Stimulated activated CD4-positive, alpha-beta T cell treated with anti-CD3 and anti-CD28 coated beads, Interleukin-1b, Interleukin-23, amount 100 ng/mL, for 4 hours (primary cell): ENCODE measurements at regions not wholly inside any gene's neighbourhood (a gene's known extent, or its start where the extent isn't known, plus 50 kb on each side); places are given as distances from the start of the nearest gene placed in this dataset.
"Not testable (repeated sequence)": the region's sequence is repeated elsewhere in the genome, so short reads cannot be mapped to it uniquely, and the experiment has no call there.

Experiments
- DNase-seq, 2 donors: peaks; one replicate each; pipeline ENCODE4 v3.0.0-alpha.2; 2020; ENCODE audit warnings: low read depth in 2 of 2

DNA sequence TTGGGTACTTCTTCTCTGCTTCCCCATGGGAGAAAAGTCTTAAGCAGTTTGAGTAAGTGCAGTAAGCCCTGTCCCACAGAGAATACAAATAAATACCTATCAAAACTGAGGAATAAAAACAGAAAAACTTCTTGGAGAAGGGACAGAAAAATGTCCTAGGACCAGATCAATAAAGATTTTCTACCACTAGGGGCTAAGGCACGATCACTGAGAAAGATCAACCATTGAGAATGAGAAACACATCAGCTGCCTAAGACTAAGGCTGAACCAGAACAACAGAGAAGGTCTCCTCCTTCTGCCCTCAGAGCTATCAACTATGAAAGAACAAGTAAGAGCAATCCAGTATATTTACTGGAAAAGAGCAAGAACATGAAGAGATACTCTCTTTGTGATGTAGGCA, 763.6 kb upstream of the LRRTM1 start:
- DNase-seq, result no peak

DNA sequence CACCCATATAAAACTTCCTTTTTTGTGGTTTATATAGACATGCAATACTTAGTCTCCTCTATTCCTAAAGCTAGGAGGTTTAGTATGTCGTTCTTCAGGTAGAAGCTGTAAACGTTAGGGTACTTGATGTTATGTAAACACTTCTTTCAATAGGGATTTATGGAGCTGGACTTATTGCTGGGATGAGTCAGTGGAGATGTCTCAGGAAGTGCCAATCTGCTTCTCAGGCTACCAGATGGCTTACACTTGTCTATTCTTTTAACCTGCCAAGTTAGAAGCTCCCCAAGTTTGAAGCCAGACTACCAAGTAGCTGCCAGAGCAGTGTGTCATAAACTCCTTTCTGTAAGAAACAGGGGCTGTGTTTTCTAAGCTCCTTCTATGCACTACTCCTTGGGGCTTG, 756.5 kb upstream of the LRRTM1 start:
- no peak for DNase-seq

DNA sequence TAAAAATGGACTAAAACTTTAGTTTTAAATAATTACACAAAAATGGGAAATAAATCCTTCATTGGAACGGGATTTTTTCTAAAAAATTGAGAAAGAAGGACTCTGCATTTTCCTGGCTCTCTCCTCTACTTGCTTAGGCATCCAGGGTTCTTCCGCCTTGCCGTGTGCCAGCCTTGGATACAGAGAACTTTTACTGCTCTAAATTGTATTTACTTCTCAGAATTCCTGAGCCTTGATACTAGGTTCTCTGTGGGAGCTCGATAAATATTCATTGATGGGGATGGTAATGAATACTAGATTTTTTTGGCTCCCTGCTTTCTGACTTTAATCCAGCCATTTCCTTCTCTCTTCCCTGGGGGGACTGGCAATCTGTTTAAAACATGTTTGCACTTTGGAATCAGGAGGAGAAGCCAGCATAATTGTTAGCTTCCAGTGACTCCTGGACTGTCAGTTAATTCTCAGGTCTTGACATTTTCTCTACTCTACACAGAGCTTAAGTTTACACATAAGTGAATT, 746.1 kb upstream of the LRRTM1 start:
- DNase-seq, result no peak

DNA sequence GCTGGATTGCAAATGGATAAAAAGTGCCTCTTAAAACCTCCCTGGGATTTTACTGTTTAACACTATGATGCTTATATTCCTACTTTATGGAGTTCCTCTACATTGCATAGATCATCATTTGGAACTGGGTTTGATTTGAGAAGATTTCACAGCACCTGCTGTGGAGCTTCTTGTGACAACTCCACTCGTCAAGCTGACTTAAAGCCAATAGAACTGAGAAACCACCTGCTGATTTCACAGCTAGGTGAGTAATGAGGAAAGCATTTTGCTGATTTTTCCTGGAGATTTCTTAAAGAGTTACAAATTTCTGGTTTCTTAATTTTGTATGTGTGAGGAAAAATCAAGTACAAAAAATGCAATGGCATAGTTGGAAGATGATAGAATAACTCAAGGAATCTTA, 739.1 kb upstream of the LRRTM1 start:
- DNase-seq, result no peak

DNA sequence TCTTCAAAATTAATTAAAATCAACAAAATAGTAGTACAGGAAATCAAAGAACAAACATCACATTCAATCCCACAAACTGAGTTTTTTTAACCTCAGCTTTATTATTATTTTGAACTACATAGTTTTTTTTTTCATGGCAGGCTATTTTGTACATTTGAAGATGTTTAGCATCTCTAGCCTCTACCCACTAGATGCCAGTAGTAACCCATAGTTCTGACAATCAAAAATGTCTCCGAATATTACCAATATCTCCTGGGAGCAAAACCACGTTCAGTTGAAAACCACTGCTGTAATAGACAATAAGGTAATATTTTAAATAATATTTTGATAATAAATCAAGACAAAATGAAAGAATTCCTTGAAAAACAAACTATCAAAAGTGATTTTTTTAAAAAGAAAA, 702.6 kb upstream of the LRRTM1 start:
- no peak for DNase-seq

DNA sequence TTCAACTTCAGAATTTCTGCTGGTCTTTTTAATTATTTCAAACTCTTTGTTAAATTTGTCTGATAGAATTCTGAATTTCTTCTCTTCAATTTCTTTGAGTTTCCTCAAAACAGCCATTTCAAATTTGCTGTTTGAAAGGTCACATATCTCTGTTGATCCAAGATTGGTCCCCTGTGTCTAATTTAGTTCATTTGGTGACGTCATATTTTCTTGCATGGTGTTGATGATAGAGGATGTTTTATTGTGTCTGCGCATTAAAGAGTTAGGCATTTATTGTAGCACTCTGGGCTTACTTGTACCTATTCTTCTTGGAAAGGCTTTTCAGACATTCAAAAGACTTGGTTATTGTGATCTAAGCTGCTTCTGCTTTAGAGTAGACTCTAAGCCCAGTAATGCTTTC, 698.4 kb upstream of the LRRTM1 start:
- no peak for DNase-seq

DNA sequence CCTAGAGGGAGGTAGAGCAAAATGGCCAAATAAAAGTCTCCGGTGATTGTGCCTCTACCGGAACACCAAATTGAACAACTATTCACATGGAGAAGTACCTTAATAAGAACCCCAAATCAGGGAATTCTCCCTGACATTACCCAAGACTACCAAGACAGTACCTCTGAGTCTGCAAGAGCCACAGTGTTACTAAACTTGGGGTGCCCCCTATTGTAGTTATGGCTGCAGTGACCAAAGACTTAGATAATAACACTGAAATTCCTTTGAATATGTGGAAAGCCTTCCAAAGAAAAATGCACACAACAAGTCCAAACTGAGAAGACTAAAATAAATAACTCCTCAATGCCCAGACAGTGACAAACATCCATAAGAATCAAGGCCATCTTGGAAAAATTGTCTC, 682.9 kb upstream of the LRRTM1 start:
- no peak for DNase-seq

DNA sequence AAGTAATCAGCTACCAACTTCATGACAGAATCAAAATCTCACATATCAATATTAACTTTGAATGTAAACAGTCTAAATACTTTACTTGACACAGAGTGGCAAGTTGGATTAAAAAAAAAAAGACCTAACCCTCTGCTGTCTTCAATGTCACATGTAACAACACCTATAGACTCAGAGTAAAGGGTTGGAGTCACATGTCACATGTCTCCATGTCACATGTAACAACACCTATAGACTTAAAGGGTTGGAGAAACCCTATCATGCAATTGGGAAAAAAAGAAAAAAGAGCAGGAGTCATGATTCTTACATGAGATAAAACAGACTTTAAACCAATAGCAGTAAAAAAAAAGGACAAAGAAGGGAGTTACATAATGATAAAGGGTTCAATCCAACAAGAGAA, 665.3 kb upstream of the LRRTM1 start:
- DNase-seq, result no peak

DNA sequence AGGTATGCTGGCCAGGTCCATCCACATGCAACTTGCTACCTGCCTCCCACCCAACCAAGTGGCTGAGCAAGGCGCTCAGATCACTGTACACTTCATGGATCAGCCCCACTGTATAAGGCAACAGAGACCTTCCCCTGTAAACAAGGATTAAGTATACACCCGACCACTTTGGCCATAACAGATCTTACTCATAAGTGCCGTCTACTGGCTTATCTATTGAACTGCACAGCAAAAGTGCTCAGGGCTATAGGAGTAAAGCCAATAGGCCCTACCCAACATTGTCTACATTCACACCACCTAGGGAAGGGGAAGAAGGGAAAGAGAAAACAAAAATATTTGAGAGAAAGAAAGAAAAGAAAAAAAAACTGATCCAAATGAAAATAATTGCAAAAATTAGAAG, 663.9 kb upstream of the LRRTM1 start:
- DNase-seq, result no peak

DNA sequence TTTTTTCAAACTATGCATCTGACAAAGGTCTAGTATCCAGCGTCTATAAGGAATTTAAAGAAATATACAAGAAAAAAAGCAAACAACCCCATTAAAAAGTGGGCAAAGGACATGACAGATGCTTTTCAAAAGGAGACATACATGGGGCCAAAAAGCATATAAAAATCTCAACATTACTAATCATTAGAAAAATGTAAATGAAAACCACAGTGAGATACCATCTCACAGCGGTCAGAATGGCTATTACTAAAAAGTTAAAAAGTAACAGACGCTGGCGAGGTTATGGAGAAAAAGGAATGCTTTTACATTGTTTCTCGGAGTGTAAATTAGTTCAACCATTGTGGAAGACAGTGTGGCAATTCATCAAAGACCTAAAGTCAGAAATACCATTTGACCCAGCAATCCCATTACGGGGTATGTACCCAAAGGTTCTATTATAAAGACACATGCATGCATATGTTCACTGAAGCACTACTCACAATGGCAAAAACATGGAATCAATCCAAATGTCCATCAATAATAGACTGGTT, 643.1 kb upstream of the LRRTM1 start:
- DNase-seq, result no peak

DNA sequence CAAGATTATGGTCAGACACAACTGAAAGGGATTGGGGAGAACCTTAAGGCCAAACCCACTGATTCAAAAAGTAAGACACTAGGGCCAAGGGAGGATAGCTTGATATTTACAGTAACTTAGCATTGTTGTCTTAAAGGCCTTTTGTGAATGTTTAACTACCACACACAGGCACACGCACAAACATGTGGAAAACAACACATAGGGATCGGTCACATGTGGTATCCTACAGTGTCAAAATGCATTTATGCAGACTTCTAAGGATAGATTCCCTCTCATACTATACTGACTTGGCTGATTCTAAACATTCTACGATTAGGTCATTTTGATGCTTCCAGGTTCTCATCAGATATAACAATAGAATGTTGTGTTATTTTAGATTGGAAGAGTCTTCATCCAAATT, 638.9 kb upstream of the LRRTM1 start:
- no peak for DNase-seq

DNA sequence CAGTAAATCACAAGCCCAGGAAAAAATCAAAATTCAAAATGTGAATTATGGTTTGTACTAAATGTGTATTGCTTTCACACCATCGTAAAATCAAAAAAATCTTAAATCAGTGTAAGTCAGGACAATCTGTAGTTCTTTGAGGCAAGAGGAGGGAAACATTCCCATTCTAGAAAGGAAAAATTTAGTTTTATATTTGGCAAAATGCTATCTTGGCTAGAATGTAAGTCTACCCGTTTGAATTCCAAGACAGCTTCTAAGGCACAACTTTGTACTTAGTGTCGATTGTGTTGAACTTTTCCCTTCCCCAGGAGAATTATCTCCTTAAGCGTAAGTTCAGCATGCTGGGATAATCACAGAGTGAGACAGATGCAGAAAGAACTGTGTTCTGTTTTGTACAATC, 638.2 kb upstream of the LRRTM1 start:
- DNase-seq, result no peak

DNA sequence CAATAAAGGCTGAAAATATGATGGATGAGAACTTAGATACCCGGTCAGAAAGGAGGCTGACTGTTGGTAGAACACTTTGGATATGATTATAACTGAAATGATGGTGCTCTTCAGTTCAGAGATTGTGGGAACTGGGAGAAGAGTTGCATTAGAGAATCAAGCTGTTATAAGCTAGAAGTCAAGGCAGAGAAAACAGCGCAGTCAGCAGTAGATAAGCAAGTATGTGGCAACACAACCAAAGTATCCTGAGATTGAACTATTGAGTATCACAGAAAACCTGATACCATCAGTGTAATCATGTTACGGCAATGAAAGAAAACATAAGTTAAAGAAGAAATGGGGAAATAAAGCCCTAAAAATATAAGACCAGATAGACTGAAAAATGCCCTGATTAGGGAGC, 633.9 kb upstream of the LRRTM1 start:
- DNase-seq, result no peak

DNA sequence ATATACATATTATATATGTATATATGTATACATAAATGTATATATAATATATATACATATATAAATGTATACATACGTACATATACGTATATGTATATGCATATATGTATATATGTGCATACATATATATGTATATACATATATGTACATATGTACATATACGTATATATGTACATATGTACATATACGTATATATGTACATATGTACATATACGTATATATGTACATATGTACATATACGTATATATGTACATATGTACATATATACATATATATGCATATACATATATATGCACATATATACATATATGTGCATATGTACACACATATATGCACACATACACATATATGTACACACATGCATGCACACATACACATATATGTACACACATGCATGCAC, 627.3 kb upstream of the LRRTM1 start:
- DNase-seq, result not testable (repeated sequence)

DNA sequence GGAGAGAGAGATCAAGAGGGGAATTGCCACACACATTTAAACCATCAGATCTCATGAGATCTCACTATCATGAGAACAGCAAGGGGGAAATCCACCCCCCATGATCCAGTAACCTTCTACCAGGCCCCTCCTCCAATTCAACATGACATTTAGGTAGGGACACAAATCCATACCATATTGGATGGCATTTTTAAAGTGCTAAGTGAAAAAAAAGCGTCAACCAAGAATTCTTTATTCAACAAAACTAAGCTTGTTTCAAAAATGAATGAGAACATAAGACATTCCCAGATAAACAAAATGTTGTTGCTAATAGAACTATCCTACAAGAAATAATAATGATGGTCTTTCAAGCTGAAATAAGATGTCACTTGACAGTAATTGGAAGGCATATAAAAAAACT, 626.2 kb upstream of the LRRTM1 start:
- no peak for DNase-seq

DNA sequence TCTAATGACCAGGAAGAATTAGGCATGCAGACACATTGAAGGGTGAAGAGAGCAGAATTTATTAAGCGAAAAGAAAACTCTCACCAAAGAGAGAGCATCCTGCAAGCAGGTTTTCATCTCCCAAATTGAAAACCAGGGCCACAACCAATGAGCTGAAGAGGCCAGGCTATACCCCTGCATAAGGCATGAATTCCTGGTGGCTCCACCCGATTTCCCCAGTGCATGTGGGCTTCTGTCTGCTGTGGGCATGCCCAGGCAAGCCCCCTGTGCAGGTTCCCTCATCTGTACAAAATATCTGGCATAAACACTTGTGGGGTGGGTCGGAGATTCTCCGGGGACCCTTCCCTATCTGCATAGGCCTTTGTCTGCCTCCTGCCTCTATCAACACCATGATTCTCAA, 621.6 kb upstream of the LRRTM1 start:
- no peak for DNase-seq

DNA sequence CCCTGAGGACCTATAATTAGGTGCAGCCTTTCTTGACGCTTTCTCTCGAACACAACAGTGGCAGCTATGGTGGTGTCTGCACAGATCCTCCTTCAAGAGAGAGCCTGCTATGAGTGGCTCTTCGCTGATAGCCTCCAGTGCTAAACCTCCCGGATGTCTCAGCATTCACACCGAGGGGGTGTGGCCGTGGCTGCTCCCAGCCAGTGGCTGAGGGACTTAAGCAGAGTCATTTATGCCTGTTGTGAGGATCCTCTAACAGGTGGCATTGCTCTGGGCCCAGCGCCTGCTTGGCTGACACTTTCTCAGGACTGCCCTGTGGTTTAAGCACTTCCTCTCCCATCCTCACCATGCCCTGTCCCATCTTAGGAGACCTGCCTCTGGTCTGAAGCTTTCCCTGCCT, 592.0 kb upstream of the LRRTM1 start:
- no peak for DNase-seq

DNA sequence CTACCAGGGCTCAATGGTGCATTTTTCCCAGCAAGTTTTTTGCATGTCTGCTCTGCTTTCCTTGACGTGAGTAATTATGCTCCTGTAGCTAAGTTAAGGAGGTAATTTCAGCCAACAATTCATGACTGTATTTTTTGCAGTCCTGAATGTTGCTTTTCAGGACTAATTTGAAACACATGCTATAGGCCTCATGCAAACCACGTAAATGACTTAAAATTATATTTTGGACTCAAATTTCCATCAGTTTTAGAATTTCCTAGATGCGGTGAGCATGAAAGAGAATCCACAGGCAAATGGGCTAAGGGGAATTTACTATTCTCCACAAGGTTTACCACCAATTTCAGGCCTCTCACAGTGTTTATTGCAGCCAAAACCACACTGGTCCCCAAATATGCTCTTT, 589.9 kb upstream of the LRRTM1 start:
- no peak for DNase-seq

DNA sequence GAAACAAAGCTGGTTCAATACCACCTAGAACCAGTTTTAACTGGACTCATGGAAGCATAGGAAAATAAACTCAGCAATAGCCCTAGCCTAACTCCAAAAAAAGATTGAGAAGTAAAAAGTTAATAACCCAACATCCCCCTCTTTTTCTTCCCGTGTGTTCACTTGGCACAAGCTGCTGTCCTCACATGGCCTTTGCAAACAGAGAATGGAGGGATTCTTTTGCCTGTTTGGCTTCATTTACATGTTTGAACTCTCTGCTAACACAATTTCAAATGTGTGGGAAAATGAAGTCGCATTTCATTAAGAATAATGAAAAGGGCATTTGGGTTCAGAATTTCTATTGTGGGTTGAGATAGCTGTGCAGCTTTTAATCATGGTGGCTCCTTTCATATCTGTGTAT, 589.2 kb upstream of the LRRTM1 start:
- no peak for DNase-seq

DNA sequence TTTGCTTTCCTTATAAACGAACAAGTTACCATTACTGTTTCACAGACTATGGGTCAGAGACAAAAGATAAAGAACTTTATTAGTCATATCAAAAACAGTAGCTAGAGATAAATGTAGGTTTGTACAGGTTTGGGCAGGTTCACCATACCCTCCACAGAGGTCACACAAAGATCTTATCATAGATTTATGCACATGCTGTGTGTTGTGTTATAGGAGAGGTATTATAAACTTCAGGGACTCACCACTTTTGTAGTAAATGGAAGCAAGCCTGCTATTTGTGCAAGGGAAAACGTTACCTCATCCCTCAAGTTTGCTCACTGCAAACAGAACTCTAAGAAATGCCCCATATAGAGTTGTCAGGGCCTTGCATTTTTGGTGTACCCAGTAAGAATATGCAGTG, 584.5 kb upstream of the LRRTM1 start:
- DNase-seq, result no peak

DNA sequence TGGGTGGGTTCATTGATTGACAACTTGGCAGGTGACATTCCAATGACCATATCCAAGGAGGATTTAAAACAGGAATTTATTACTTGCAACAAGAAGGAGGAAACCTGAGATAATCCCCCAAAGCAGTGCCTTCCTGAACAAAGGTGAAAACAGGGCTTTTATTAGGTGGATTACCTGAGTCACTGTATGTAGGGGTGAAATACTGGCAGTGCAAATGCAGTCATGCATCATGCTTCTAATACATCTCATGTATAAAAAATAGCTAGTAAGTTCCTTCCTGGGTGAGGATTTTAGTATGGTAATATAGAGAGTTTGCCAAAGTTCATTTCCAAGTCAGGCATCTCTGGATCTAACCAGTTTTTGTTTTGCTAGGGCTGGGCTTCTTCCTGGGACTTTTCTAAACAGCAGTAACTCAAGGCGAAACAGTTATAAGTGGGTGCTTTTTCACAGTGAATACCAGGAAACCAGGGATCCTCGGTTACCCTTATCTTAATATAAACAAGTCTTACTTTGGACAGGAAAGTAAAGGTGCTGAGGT, 583.4 kb upstream of the LRRTM1 start:
- no peak for DNase-seq

DNA sequence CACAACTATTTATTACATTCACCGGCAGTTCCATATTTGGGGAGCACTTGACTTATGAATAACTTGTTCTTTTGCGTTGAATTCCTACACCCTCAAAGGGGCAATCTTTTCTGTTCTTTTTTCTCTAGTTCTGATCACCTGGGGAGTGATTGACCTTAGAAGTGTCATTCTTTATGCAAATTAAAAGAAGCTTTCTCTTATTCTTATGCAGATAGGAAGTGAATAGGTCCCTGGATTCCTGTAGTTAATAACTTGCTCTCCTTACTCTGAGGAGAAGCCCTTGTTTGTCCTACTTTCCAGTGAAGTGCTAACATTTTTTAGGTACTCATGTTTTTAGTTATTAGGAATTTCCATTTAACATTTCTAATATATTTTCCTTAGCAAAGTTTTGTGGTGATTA, 569.8 kb upstream of the LRRTM1 start:
- no peak for DNase-seq

DNA sequence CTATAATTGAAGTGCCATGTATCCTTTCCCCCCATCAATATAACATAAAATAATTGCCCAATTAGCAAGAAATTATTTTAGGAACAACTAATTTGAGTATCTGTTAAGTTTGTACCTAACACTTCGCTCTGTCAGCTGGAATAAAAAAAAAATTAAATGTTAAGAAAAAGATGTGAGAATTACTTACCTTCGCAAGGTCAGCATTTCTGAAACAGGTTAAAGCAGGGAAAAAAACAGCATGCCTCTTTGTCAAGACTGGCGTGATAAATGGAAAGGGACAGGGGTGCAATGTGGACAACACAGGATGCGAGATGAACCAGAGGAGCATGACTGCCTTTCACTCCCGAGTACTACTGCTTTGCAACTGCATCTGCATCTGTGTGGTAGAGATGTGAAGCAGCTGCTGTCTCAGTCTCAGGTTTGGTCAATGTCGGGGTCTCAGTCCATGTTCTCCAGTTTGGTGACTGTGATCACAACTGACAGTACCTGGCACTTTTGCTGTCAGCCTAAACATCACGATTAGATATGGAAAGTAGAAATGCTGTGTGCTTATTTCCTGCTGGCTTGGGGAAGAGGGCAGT, 565.4 kb upstream of the LRRTM1 start:
- DNase-seq, result no peak

DNA sequence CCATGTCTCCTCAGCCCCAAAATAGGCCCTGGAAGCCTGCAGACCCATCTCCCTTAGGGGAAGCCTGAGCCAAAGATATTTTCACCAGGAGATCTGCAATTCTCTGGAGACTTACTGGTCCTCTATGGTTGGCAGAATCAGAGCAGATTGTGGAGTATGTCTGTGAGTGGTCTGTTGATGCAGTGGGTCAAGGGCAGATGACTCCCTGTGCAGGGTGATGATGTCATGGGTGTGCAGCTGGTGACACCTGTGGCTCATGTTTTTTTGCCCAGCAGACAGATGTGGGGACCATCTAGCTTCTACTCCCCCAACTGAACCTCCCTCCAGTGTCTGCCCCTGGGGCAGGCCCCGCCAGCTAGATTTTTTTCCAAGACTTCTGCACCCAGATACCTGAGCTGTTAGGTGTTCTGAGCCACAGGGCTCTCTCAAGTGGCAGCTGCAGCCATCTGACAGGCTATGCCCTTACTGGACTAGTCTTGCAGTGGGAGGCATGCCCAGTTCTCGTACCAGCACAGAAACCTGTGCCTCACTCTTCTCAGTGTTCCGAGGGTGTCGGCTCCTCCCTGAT, 558.7 kb upstream of the LRRTM1 start:
- DNase-seq, result no peak
